DND-41 (cell line): ENCODE measurements at regions not wholly inside any gene's neighbourhood (a gene's known extent, or its start where the extent isn't known, plus 50 kb on each side); places are given as distances from the start of the nearest gene placed in this dataset.
A peak's percentile ranks its signal among the peaks of the same experiment; 100 is the strongest.

Source experiments
- ATAC-seq: fragments of 200-7000 bp; cut with Tn5 transposase; 3 replicates; pipeline ENCODE4 v1.9.1; 2021; ENCODE audit warnings: low read depth; ENCODE audit not compliant: insufficient read depth
- DNase-seq: peaks from one replicate; pipeline ENCODE4 v3.0.0-alpha.2; 2020
- H2AFZ ChIP-seq: 2 replicates; pipeline ENCODE4 v1.6.0; 2012; ENCODE audit warnings: low read depth, low read length
- H3K27ac ChIP-seq: 2 replicates; pipeline ENCODE4 v1.5.1; 2012; ENCODE audit warnings: low read length, inconsistent platforms
- H3K27me3 ChIP-seq: fragments of 200-600 bp; sonication (generic); 2 replicates; pipeline ENCODE4 v1.6.0; 2012; ENCODE audit warnings: low read length, mild to moderate bottlenecking, inconsistent platforms; ENCODE audit not compliant: insufficient read depth, poor library complexity
- H3K36me3 ChIP-seq: 2 replicates; pipeline ENCODE4 v1.5.1; 2012; ENCODE audit warnings: low read length, inconsistent platforms; ENCODE audit not compliant: insufficient read depth
- H3K4me1 ChIP-seq: 2 replicates; pipeline ENCODE4 v1.5.1; 2012; ENCODE audit warnings: mild to moderate bottlenecking, low read length; ENCODE audit not compliant: insufficient read depth
- H3K4me2 ChIP-seq: 2 replicates; pipeline ENCODE4 v1.6.0; 2012; ENCODE audit warnings: mild to moderate bottlenecking, moderate library complexity, low read length, inconsistent platforms; ENCODE audit not compliant: insufficient read depth
- H3K4me3 ChIP-seq, 2 experiments: fragments of 200-600 bp in 1 of 2; shearing (Covaris generic) in 1 of 2; 2 replicates each; pipeline ENCODE4 v1.5.1; 2012 to 2016; ENCODE audit warnings: inconsistent platforms in 2 of 2, low read length in 2 of 2, mild to moderate bottlenecking in 2 of 2, low read depth in 1 of 2, moderate library complexity in 1 of 2
- H3K79me2 ChIP-seq: 2 replicates; pipeline ENCODE4 v1.6.0; 2012; ENCODE audit warnings: low read length, inconsistent platforms; ENCODE audit not compliant: insufficient read depth
- H3K9ac ChIP-seq: 2 replicates; pipeline ENCODE4 v1.6.0; 2012; ENCODE audit warnings: low read depth, mild to moderate bottlenecking, inconsistent platforms, low read length, moderate library complexity
- H3K9me3 ChIP-seq: 2 replicates; pipeline ENCODE4 v1.5.1; 2012; ENCODE audit warnings: low read length, moderate library complexity, mild to moderate bottlenecking, inconsistent platforms; ENCODE audit not compliant: insufficient read depth, severe bottlenecking
- H4K20me1 ChIP-seq: 2 replicates; pipeline ENCODE4 v1.6.0; 2012; ENCODE audit warnings: low read length; ENCODE audit not compliant: insufficient read depth
- EZH2 ChIP-seq: IDR thresholded peaks from 3 replicates; pipeline ENCODE4 v1.6.1; 2012; ENCODE audit warnings: borderline replicate concordance, low read depth, mild to moderate bottlenecking, moderate library complexity, low read length, inconsistent platforms; ENCODE audit not compliant: severe bottlenecking
- TF ChIP-seq, protein P1 (sequence below): IDR thresholded peaks from 2 replicates; pipeline ENCODE4 v1.5.1; 2012; ENCODE audit warnings: borderline replicate concordance, low read length, moderate library complexity, mild to moderate bottlenecking; ENCODE audit not compliant: poor library complexity, severe bottlenecking; ENCODE audit errors: extremely low read depth

- H3K9ac ChIP-seq: no peak overlapping the region
- H3K4me1 ChIP-seq: no peaks in the 10 kb centered on the region; the same call in 1 of the 2 replicates
- no peaks in the 10 kb centered on the region for H3K9me3 ChIP-seq
- no peak overlapping the region for H3K4me2 ChIP-seq
- TF ChIP-seq EZH2: no peak
- TF ChIP-seq, protein P1, sequence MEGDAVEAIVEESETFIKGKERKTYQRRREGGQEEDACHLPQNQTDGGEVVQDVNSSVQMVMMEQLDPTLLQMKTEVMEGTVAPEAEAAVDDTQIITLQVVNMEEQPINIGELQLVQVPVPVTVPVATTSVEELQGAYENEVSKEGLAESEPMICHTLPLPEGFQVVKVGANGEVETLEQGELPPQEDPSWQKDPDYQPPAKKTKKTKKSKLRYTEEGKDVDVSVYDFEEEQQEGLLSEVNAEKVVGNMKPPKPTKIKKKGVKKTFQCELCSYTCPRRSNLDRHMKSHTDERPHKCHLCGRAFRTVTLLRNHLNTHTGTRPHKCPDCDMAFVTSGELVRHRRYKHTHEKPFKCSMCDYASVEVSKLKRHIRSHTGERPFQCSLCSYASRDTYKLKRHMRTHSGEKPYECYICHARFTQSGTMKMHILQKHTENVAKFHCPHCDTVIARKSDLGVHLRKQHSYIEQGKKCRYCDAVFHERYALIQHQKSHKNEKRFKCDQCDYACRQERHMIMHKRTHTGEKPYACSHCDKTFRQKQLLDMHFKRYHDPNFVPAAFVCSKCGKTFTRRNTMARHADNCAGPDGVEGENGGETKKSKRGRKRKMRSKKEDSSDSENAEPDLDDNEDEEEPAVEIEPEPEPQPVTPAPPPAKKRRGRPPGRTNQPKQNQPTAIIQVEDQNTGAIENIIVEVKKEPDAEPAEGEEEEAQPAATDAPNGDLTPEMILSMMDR: no peak
- ATAC-seq (no peak), DNase-seq (no peak)
- H3K27me3 ChIP-seq: no peaks in the 10 kb centered on the region
- H2AFZ ChIP-seq: no peak overlapping the region
- no peak overlapping the region for H3K4me3 ChIP-seq
- no peaks in the 10 kb centered on the region for H3K79me2 ChIP-seq
- no peak overlapping the region for H3K27ac ChIP-seq
- H4K20me1 ChIP-seq: no peaks in the 10 kb centered on the region
- no peaks in the 10 kb centered on the region for H3K36me3 ChIP-seq
These were observed 134.4 kb upstream of the ABCA1 start for GRCh38 chr9:105062222-105062855.

DNA sequence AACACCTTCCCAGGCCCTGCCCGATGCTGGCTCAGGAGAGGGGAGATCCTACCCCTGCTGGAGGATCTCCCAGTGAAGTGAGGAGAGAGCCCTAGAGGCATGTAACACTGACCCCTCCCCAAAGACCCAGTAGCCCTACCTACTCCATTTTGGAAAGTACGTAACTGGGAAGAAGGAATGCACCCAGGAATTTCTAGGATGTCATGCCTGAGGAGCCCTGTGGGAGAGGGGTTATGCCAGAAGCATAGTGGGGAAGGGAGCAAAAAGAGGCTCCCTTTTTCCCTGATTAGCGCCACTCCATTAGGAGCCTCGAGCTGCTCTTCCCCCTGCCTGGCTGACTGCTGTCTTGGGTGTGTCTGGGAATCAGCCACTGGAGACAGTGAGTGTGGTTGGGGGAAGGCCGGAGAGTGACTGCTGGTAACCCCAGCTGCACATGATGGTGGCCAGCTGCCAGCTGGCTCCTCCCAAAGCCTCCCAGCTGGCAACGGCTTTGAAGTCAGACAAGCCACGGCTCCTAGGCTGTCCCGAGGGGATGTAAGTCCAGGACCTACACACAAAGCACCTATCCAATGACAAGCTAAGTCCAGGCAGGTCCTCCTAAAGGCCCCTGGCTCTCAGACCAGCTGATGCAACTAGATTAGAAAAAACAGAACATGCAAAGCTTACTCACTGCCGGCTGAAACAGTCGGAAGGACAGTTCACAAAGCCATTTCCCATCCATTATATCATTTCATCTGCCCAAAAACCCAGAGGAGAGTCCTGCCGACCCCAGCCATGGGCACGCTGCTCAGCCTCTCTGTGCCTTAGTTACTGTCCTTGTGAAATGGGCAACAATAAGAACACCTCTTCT, 136.5 kb upstream of the ABCA1 start:
- H3K27ac ChIP-seq: no peak overlapping the region
- no peak overlapping the region for H3K4me3 ChIP-seq

GRCh38 chr9:105065098-105066088, 137.4 kb upstream of the ABCA1 start:
- no peak for DNase-seq
- Histone ChIP-seq H4K20me1 (no peaks in the 10 kb centered on the region), H3K36me3 (no peaks in the 10 kb centered on the region), H3K4me3 (no peak overlapping the region), H3K27me3 (no peaks in the 10 kb centered on the region), H3K4me1 (no peaks in the 10 kb centered on the region; the same call in 1 of the 2 replicates), H3K27ac (no peak overlapping the region), H3K9me3 (no peaks in the 10 kb centered on the region), H2AFZ (no peak overlapping the region), H3K4me2 (no peak overlapping the region), H3K79me2 (no peaks in the 10 kb centered on the region), H3K9ac (no peak overlapping the region)
- no peak for ATAC-seq
- TF ChIP-seq, protein P1: no peak
- no peak for TF ChIP-seq EZH2

More for the DNA sequence above, 136.5 kb upstream of the ABCA1 start:
- H4K20me1 ChIP-seq: no peaks in the 10 kb centered on the region
- H3K27me3 ChIP-seq: no peaks in the 10 kb centered on the region
- no peaks in the 10 kb centered on the region for H3K36me3 ChIP-seq
- no peak for ATAC-seq
- no peaks in the 10 kb centered on the region; the same call in 1 of the 2 replicates for H3K4me1 ChIP-seq
- no peaks in the 10 kb centered on the region for H3K79me2 ChIP-seq
- H3K9ac ChIP-seq: no peak overlapping the region
- DNase-seq: peak; percentile 5
- H2AFZ ChIP-seq: no peak overlapping the region
- H3K4me2 ChIP-seq: no peak overlapping the region
- no peaks in the 10 kb centered on the region for H3K9me3 ChIP-seq
- no peak for TF ChIP-seq EZH2
- TF ChIP-seq, protein P1: no peak
